H9 (cell line): ENCODE measurements at regions not wholly inside any gene's neighbourhood (a gene's known extent, or its start where the extent isn't known, plus 50 kb on each side); places are given as distances from the start of the nearest gene placed in this dataset.

Experiments used
- DNase-seq: peaks from one replicate; pipeline ENCODE4 v3.0.0-alpha.2; 2017
- H2AFZ ChIP-seq: one replicate; pipeline ENCODE4 v1.6.1; 2013; ENCODE audit warnings: mild to moderate bottlenecking, low read length, control low read depth, moderate library complexity
- H2AK5ac ChIP-seq: 2 replicates; pipeline ENCODE4 v1.6.1; 2013; ENCODE audit warnings: low read length, control low read depth, mixed read lengths; ENCODE audit not compliant: insufficient read length
- H2BK120ac ChIP-seq: one replicate; pipeline ENCODE4 v1.6.1; 2013; ENCODE audit warnings: low read depth, mild to moderate bottlenecking, low read length, control low read depth, inconsistent platforms; ENCODE audit not compliant: poor library complexity, severe bottlenecking
- H2BK12ac ChIP-seq: 2 replicates; pipeline ENCODE4 v1.6.1; 2013; ENCODE audit warnings: low read length, control low read depth, mixed read lengths, low read depth; ENCODE audit not compliant: insufficient read length
- H2BK15ac ChIP-seq: 2 replicates; pipeline ENCODE4 v1.6.1; 2013; ENCODE audit warnings: low read depth, low read length, control low read depth
- H2BK20ac ChIP-seq: one replicate; pipeline ENCODE4 v1.6.1; 2013; ENCODE audit warnings: low read depth, mild to moderate bottlenecking, low read length, control low read depth, inconsistent platforms; ENCODE audit not compliant: poor library complexity, severe bottlenecking
- H2BK5ac ChIP-seq: 2 replicates; pipeline ENCODE4 v1.6.1; 2013; ENCODE audit warnings: low read length, control low read depth, mixed read lengths; ENCODE audit not compliant: insufficient read length
- H3K14ac ChIP-seq: 2 replicates; pipeline ENCODE4 v1.6.1; 2013; ENCODE audit warnings: low read length, control low read depth; ENCODE audit not compliant: insufficient read depth
- H3K18ac ChIP-seq: 2 replicates; pipeline ENCODE4 v1.6.1; 2013; ENCODE audit warnings: low read depth, mild to moderate bottlenecking, mixed read lengths, low read length, control low read depth; ENCODE audit not compliant: insufficient read length
- H3K23ac ChIP-seq: 2 replicates; pipeline ENCODE4 v1.6.1; 2013; ENCODE audit warnings: low read length, control low read depth, mixed read lengths, low read depth; ENCODE audit not compliant: insufficient read length
- H3K23me2 ChIP-seq: 2 replicates; pipeline ENCODE4 v1.6.1; 2013; ENCODE audit warnings: low read depth, mild to moderate bottlenecking, mixed read lengths, low read length, control low read depth; ENCODE audit not compliant: insufficient read length, poor library complexity, severe bottlenecking
- H3K27ac ChIP-seq: 2 replicates; pipeline ENCODE4 v1.5.1; 2013; ENCODE audit warnings: low read length, control low read depth, mixed read lengths, low read depth; ENCODE audit not compliant: insufficient read length
- H3K27me3 ChIP-seq: 2 replicates; pipeline ENCODE4 v1.6.1; 2013; ENCODE audit warnings: low read length, control low read depth, inconsistent platforms; ENCODE audit not compliant: insufficient read depth
- H3K4ac ChIP-seq: 2 replicates; pipeline ENCODE4 v1.6.1; 2013; ENCODE audit warnings: low read depth, mild to moderate bottlenecking, control low read depth, inconsistent platforms, low read length, moderate library complexity
- H3K4me1 ChIP-seq: 2 replicates; pipeline ENCODE4 v1.6.1; 2013; ENCODE audit warnings: low read length, control low read depth, inconsistent platforms; ENCODE audit not compliant: insufficient read depth
- H3K4me2 ChIP-seq: 2 replicates; pipeline ENCODE4 v1.6.1; 2013; ENCODE audit warnings: low read length, control low read depth, mixed read lengths; ENCODE audit not compliant: insufficient read length, insufficient read depth
- H3K56ac ChIP-seq: 2 replicates; pipeline ENCODE4 v1.6.1; 2013; ENCODE audit warnings: low read depth, mild to moderate bottlenecking, mixed read lengths, low read length, control low read depth; ENCODE audit not compliant: insufficient read length
- H3K79me1 ChIP-seq: 2 replicates; pipeline ENCODE4 v1.6.1; 2013; ENCODE audit warnings: low read depth, mild to moderate bottlenecking, moderate library complexity, low read length, control low read depth, inconsistent platforms; ENCODE audit not compliant: insufficient read depth, poor library complexity, severe bottlenecking
- H3K79me2 ChIP-seq: 2 replicates; pipeline ENCODE4 v1.6.1; 2013; ENCODE audit warnings: low read length, control low read depth, inconsistent platforms; ENCODE audit not compliant: insufficient read depth
- H3K9ac ChIP-seq: 2 replicates; pipeline ENCODE4 v1.6.1; 2013; ENCODE audit warnings: low read length, control low read depth, mixed read lengths; ENCODE audit not compliant: insufficient read length; ENCODE audit errors: extremely low read depth
- H3K9me3 ChIP-seq: one replicate; pipeline ENCODE4 v1.6.1; 2013; ENCODE audit warnings: low read depth, low read length, inconsistent platforms; ENCODE audit not compliant: control insufficient read depth
- H3T11ph ChIP-seq: one replicate; pipeline ENCODE4 v1.6.1; 2013; ENCODE audit warnings: mild to moderate bottlenecking, low read length, control low read depth, inconsistent platforms
- H4K20me1 ChIP-seq: one replicate; pipeline ENCODE4 v1.6.1; 2013; ENCODE audit not compliant: control insufficient read depth, insufficient read length, insufficient read depth
- H4K5ac ChIP-seq: 2 replicates; pipeline ENCODE4 v1.6.1; 2013; ENCODE audit warnings: low read depth, mild to moderate bottlenecking, mixed read lengths, low read length, control low read depth; ENCODE audit not compliant: insufficient read length
- H4K8ac ChIP-seq: replicated peaks from 2 replicates; pipeline ENCODE4 v1.6.1; 2013; ENCODE audit warnings: low read length, control low read depth, mixed read lengths, low read depth; ENCODE audit not compliant: insufficient read length
- H4K91ac ChIP-seq: 2 replicates; pipeline ENCODE4 v1.6.1; 2013; ENCODE audit warnings: low read depth, mild to moderate bottlenecking, moderate library complexity, mixed read lengths, low read length, control low read depth; ENCODE audit not compliant: insufficient read length
- H3K27ac Mint-ChIP-seq, 3 experiments: 2 replicates in 2 of 3; 3 replicates in 1 of 3; pipeline ENCODE4 v1.8.0; 2020 to 2021; ENCODE audit warnings: mixed read lengths in 3 of 3, mild to moderate bottlenecking in 1 of 3, moderate library complexity in 1 of 3
- H3K27me3 Mint-ChIP-seq: 2 replicates; pipeline ENCODE4 v1.8.0; 2021; ENCODE audit warnings: low read depth, mild to moderate bottlenecking, moderate library complexity, mixed read lengths
- H3K36me3 Mint-ChIP-seq, 3 experiments: 2 replicates in 2 of 3; 3 replicates in 1 of 3; pipeline ENCODE4 v1.8.0; 2020 to 2021; ENCODE audit warnings: low read depth in 3 of 3, mixed read lengths in 3 of 3; ENCODE audit not compliant: insufficient read depth in 1 of 3
- H3K4me1 Mint-ChIP-seq, 2 experiments: 2 replicates each; pipeline ENCODE4 v1.8.0; 2020; ENCODE audit warnings: mixed read lengths in 2 of 2
- H3K4me3 Mint-ChIP-seq, 2 experiments: 2 replicates in 1 of 2; 3 replicates in 1 of 2; pipeline ENCODE4 v1.8.0; 2020 to 2021; ENCODE audit warnings: mild to moderate bottlenecking in 2 of 2, mixed read lengths in 2 of 2, moderate library complexity in 1 of 2
- H3K9me3 Mint-ChIP-seq, 2 experiments: 2 replicates in 1 of 2; 3 replicates in 1 of 2; pipeline ENCODE4 v1.8.0; 2020; ENCODE audit warnings: mild to moderate bottlenecking in 2 of 2, mixed read lengths in 2 of 2, moderate library complexity in 1 of 2
- CTCF ChIP-seq: fragments of 200-600 bp; sonication (generic); conservative IDR thresholded peaks from 3 replicates; pipeline ENCODE4 v1.8.0; 2021; ENCODE audit warnings: antibody characterized with exemption, mild to moderate bottlenecking
- WGBS: extraction: QIAGEN DNeasy Blood & Tissue Kit; methylation state at CpG from one replicate; pipeline ENCODE4 v1.1.7; 2013; ENCODE audit warnings: missing lambda C conversion rate, low lambda C conversion rate, mixed read lengths; ENCODE audit not compliant: insufficient read length; ENCODE audit errors: extremely low coverage; 5-methylcytosine and 5-hydroxymethylcytosine counted together

- Histone ChIP-seq H3K14ac (no peak overlapping the region), H3K56ac (no peak overlapping the region), H4K91ac (no peak overlapping the region), H3K79me1 (no peaks in the 10 kb centered on the region), H3K23me2 (no peaks in the 10 kb centered on the region), H2BK12ac (no peak overlapping the region), H4K5ac (no peak overlapping the region), H2BK20ac (no peak overlapping the region), H4K20me1 (no peaks in the 10 kb centered on the region), H2BK15ac (no peak overlapping the region), H3K9ac (no peak overlapping the region), H3K18ac (no peak overlapping the region), H2BK120ac (no peak overlapping the region), H3T11ph (no peak overlapping the region), H3K9me3 (peaks cover 5% of the 10 kb centered on the region), H3K4me2 (no peak overlapping the region), H2AFZ (no peak overlapping the region), H3K4me1 (no peaks in the 10 kb centered on the region), H3K79me2 (no peaks in the 10 kb centered on the region; the same call in 1 of the 2 replicates), H3K27me3 (no peaks in the 10 kb centered on the region), H3K27ac (no peak overlapping the region), H2BK5ac (no peak overlapping the region), H3K4ac (no peak overlapping the region), H2AK5ac (no peak overlapping the region), H4K8ac (no peak overlapping the region), H3K23ac (no peak overlapping the region)
- peaks cover 1% of the 10 kb centered on the region; the same call in 1 of the 2 replicates for H3K27me3 Mint-ChIP-seq
- no peak for DNase-seq
- H3K4me1 Mint-ChIP-seq = no peaks in the 10 kb centered on the region
- H3K36me3 Mint-ChIP-seq = peaks cover 8 to 22% (median 10%) of the 10 kb centered on the region in 3 experiments; a peak in 6 of 7 replicates
- H3K27ac Mint-ChIP-seq = no peak overlapping the region
- H3K4me3 Mint-ChIP-seq = no peak overlapping the region
- H3K9me3 Mint-ChIP-seq = peaks cover 18 to 35% of the 10 kb centered on the region in 2 experiments
- no peak for TF ChIP-seq CTCF
- WGBS = no CpG with 5 or more reads among the region's 1 CpG
Measured at GRCh38 chr21:34289856-34290255, 74.0 kb upstream of the KCNE2 start.
